GM12874 (cell line): ENCODE measurements at regions not wholly inside any gene's neighbourhood (a gene's known extent, or its start where the extent isn't known, plus 50 kb on each side); places are given as distances from the start of the nearest gene placed in this dataset.

ENCODE experiments used
- TF ChIP-seq, protein P1 (sequence below): IDR thresholded peaks from 2 replicates; pipeline ENCODE4 v1.5.1; 2011; ENCODE audit warnings: low read depth, mild to moderate bottlenecking, control low read depth, low read length, moderate library complexity; ENCODE audit not compliant: insufficient read depth

DNA sequence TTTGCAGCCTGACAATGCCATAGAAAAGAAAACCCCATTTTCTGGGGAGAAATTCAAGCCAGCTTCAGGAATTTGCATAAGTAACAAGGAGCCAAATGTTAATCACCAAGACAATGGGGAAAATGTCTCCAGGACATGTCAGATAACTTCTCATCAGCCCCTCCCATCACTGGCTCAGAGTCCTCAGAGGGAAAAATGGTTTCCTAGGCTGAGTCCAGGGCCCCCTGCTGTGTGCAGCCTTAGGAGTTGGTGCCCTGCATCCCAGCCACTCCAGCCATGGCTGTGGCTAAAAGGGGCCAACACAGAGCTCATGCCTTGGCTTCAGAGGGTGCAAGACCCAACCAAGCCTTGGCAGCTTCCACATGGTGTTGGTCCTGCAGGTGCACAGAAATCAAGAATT lies 63.7 kb upstream of the FANCL start:
- TF ChIP-seq, protein P1, sequence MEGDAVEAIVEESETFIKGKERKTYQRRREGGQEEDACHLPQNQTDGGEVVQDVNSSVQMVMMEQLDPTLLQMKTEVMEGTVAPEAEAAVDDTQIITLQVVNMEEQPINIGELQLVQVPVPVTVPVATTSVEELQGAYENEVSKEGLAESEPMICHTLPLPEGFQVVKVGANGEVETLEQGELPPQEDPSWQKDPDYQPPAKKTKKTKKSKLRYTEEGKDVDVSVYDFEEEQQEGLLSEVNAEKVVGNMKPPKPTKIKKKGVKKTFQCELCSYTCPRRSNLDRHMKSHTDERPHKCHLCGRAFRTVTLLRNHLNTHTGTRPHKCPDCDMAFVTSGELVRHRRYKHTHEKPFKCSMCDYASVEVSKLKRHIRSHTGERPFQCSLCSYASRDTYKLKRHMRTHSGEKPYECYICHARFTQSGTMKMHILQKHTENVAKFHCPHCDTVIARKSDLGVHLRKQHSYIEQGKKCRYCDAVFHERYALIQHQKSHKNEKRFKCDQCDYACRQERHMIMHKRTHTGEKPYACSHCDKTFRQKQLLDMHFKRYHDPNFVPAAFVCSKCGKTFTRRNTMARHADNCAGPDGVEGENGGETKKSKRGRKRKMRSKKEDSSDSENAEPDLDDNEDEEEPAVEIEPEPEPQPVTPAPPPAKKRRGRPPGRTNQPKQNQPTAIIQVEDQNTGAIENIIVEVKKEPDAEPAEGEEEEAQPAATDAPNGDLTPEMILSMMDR = no peak

DNA sequence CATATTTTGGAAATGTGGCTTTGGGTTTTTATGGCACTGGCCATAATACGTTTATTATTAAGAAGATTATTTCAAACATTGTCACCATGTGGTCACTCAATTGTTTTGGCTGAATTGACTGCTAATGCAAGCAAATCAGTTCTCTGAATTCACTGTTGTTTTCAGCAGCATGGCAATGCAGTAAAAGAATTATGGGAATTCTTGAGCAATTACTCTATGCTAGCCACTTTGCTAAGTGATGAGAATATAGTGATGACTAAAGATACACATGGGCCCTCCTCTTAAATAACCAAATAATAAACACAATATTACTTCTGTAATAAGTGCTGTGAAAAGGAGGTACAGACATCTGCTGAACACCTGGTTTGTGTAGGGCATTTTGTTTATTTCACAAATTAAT lies 58.0 kb upstream of the FANCL start:
- TF ChIP-seq, protein P1 = no peak

DNA sequence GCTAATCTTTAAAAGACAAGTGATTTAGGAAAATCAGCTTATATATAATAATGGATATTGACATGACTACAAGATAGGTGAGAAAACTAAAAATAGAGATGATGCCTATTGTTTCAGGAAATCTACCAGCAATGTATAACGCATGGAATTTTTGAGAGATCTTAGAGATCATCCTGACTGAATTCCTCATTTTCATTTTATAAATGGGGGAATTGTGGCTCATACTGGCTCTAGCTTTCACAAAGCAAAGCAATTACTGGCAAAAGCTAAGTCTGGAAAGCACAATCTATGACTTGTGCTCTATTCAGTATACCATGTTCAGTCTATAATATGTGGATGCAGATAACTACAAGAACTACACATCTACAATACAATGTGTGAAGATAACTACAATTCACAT lies 51.9 kb upstream of the FANCL start:
- TF ChIP-seq, protein P1 = no peak

GRCh38 chr2:58291726-58292438 lies 50.8 kb upstream of the FANCL start:
- TF ChIP-seq, protein P1 = no peak
